PC-9 (cell line): ENCODE measurements at regions not wholly inside any gene's neighbourhood (a gene's known extent, or its start where the extent isn't known, plus 50 kb on each side); places are given as distances from the start of the nearest gene placed in this dataset.

Source experiments
- BruUV-seq: library from RNA; stranded (reverse); fragments of 400-500 nt; replicated peaks from 2 replicates; lab custom pipeline; 2021; lab: Mats Ljungman, UMichigan
- CTCF ChIA-PET: fragments of 300-600 bp; sonication (Branson Sonifier 250); formaldehyde crosslinking; loops from one replicate; lab custom pipeline; 2022; ENCODE audit warnings: antibody characterized with exemption; lab: Charles Lee
- POLR2A ChIA-PET: fragments of 300-600 bp; sonication (Branson Sonifier 250); formaldehyde crosslinking; loops from one replicate; lab custom pipeline; 2022; ENCODE audit warnings: antibody characterized with exemption; ENCODE audit not compliant: unreplicated experiment; lab: Charles Lee
- DNase-seq, 2 experiments: peaks; one replicate each; pipeline versions ENCODE4 v3.0.0 to v3.0.0-alpha.2; 2015 to 2022; ENCODE audit warnings: mixed read lengths in 1 of 2
- H2AFZ ChIP-seq: fragments of 200-600 bp; sonication (generic); 2 replicates; pipeline ENCODE4 v1.8.1; 2017; ENCODE audit warnings: antibody characterized with exemption
- H3F3A ChIP-seq: fragments of 200-600 bp; sonication (generic); 2 replicates; pipeline ENCODE4 v1.8.1; 2017; ENCODE audit warnings: antibody characterized with exemption, mild to moderate bottlenecking, low read depth; ENCODE audit not compliant: insufficient read depth
- H3K27ac ChIP-seq: fragments of 200-600 bp; sonication (generic); 2 replicates; pipeline ENCODE4 v1.6.1; 2016; ENCODE audit warnings: mixed run types
- H3K27me3 ChIP-seq: fragments of 200-600 bp; sonication (generic); 2 replicates; pipeline ENCODE4 v1.6.1; 2016; ENCODE audit warnings: low read depth, mixed run types; ENCODE audit not compliant: insufficient read depth
- H3K36me3 ChIP-seq: fragments of 200-600 bp; sonication (generic); 2 replicates; pipeline ENCODE4 v1.6.1; 2016; ENCODE audit warnings: low read depth, mixed run types
- H3K4me1 ChIP-seq: fragments of 200-600 bp; sonication (generic); replicated peaks from 2 replicates; pipeline ENCODE4 v1.6.1; 2016; ENCODE audit warnings: mixed run types; ENCODE audit not compliant: insufficient read depth
- H3K4me2 ChIP-seq: fragments of 200-600 bp; sonication (generic); 2 replicates; pipeline ENCODE4 v1.6.1; 2017; ENCODE audit warnings: mixed run types
- H3K4me3 ChIP-seq: fragments of 200-600 bp; sonication (generic); 2 replicates; pipeline ENCODE4 v1.6.1; 2016; ENCODE audit warnings: mixed run types
- H3K79me2 ChIP-seq: fragments of 200-600 bp; sonication (generic); 2 replicates; pipeline ENCODE4 v1.6.1; 2017; ENCODE audit warnings: low read depth, mixed run types
- H3K9me2 ChIP-seq: fragments of 200-600 bp; sonication (generic); 2 replicates; pipeline ENCODE4 v1.8.1; 2017; ENCODE audit warnings: mild to moderate bottlenecking; ENCODE audit not compliant: insufficient read depth
- H3K9me3 ChIP-seq: fragments of 200-600 bp; sonication (generic); 2 replicates; pipeline ENCODE4 v1.8.1; 2016; ENCODE audit warnings: low read depth; ENCODE audit not compliant: insufficient read depth
- H4K20me1 ChIP-seq: fragments of 200-600 bp; sonication (generic); 2 replicates; pipeline ENCODE4 v1.8.1; 2017; ENCODE audit not compliant: insufficient read depth
- EZH2 ChIP-seq: fragments of 200-600 bp; sonication (generic); IDR thresholded peaks from 2 replicates; pipeline ENCODE4 v1.8.0; 2017; ENCODE audit warnings: antibody characterized with exemption, low read depth
- intact Hi-C: fragments of 100-400 bp; cut with micrococcal nuclease; formaldehyde crosslinking; loops from one replicate; pipeline ENCODE4 v1.10.0; 2022; ENCODE audit not compliant: unreplicated experiment
- TF ChIP-seq, protein P1 (sequence below): fragments of 200-600 bp; sonication (generic); conservative IDR thresholded peaks from 2 replicates; pipeline ENCODE4 v1.6.1; 2017; ENCODE audit warnings: mixed run types, antibody characterized with exemption, mild to moderate bottlenecking, moderate library complexity

DNA sequence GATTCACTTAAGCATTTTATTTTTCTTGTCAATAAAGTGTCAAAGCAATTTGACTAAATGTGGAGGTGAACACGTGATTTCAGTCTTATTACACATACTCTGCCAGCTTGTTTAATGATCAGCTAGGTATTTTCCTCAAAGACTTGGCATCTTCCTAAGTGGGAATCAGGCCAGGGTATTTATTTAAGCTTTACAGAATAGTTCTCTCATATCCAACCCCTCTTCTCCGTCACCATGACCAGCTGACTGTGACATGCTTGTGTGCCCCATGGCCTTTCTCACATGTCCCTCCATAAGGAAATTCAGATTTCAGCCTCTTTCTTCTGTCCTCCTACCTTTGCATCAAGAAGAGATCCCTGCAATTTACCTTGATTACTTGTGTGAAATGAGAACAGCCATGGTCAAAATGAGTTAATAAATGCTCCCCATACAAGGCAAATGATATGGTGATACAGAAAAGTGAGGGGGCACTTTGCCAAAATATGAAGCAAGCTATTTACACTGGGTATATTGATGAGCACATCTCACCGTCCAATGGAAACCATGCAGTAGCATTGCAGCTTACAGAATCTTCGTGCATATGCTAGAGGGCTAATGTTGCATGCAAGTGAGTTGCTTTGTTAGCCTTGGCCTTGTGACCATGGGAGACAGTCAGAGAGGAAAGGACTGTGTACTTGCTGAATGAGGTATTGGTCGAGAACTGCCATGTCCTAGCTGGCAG is 202.2 kb downstream of the RNF152 start:
- Histone ChIP-seq H3K4me3 (no peak overlapping the region), H4K20me1 (no peaks in the 10 kb centered on the region), H3K36me3 (no peaks in the 10 kb centered on the region), H3F3A (no peaks in the 10 kb centered on the region), H3K9me3 (no peaks in the 10 kb centered on the region), H2AFZ (no peak overlapping the region), H3K27ac (no peak overlapping the region), H3K4me1 (no peaks in the 10 kb centered on the region), H3K9me2 (no peaks in the 10 kb centered on the region), H3K79me2 (no peaks in the 10 kb centered on the region), H3K27me3 (no peaks in the 10 kb centered on the region), H3K4me2 (no peak overlapping the region)
- no peak for TF ChIP-seq EZH2
- TF ChIP-seq, protein P1, sequence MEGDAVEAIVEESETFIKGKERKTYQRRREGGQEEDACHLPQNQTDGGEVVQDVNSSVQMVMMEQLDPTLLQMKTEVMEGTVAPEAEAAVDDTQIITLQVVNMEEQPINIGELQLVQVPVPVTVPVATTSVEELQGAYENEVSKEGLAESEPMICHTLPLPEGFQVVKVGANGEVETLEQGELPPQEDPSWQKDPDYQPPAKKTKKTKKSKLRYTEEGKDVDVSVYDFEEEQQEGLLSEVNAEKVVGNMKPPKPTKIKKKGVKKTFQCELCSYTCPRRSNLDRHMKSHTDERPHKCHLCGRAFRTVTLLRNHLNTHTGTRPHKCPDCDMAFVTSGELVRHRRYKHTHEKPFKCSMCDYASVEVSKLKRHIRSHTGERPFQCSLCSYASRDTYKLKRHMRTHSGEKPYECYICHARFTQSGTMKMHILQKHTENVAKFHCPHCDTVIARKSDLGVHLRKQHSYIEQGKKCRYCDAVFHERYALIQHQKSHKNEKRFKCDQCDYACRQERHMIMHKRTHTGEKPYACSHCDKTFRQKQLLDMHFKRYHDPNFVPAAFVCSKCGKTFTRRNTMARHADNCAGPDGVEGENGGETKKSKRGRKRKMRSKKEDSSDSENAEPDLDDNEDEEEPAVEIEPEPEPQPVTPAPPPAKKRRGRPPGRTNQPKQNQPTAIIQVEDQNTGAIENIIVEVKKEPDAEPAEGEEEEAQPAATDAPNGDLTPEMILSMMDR, result no peak
- ChIA-PET POLR2A (no interaction called here), CTCF (no interaction called here)
- no peak for DNase-seq
- intact Hi-C loops, result no loop called here
- no TSS peak for BruUV-seq

DNA sequence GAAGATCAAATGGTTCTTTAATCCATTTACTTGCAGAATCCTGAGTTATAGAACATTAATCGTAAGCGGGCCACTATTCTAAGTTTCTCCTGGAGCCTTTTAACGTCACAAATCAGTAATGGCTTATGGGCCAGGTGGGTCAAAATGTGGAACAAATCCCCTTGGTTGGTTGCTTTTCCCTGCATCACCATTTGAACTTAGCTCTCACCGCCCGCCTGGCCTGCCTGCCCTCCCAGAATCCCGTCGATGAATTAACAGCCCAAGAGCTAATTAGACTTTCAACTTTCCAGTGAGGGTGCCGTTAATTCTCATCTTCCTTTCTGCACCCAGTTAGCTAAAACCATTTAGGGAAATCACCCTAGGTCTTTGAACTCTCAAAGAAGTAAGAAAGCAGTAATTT is 205.5 kb downstream of the RNF152 start:
- Histone ChIP-seq H3K27ac (no peak overlapping the region), H3K9me2 (no peaks in the 10 kb centered on the region), H3K4me2 (no peak overlapping the region), H3K27me3 (no peaks in the 10 kb centered on the region), H3K79me2 (no peaks in the 10 kb centered on the region), H4K20me1 (no peaks in the 10 kb centered on the region), H3F3A (no peaks in the 10 kb centered on the region), H2AFZ (no peak overlapping the region), H3K4me1 (no peaks in the 10 kb centered on the region), H3K4me3 (no peak overlapping the region), H3K36me3 (no peaks in the 10 kb centered on the region), H3K9me3 (no peaks in the 10 kb centered on the region)
- TF ChIP-seq EZH2, result no peak
- TF ChIP-seq, protein P1, result no peak
- POLR2A ChIA-PET, result no interaction called here
- CTCF ChIA-PET, result no interaction called here
- BruUV-seq, result no TSS peak
- DNase-seq, result no peak
- intact Hi-C loops, result no loop called here

DNA sequence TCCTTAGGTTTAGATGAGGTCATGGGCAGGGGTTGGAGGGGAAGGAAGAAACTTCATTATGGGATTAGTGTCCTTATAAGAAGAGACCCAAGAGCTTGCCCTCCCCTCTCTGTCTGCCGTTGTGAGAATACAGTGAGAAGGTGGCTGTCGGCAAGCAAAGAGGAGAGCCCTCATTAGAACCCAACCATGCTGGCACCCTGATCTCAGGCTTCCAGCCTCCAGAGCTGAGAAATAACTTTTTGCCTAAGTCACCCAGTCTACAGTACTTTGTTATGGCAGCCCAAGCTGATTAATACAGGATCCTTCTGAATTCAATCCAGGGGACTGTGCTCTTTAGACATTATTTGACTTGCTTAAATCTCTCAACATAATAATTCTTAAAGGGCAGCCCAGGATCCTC is 209.0 kb downstream of the RNF152 start:
- Histone ChIP-seq H3F3A (no peaks in the 10 kb centered on the region), H2AFZ (no peak overlapping the region), H3K4me2 (no peak overlapping the region), H3K9me2 (no peaks in the 10 kb centered on the region), H3K79me2 (no peaks in the 10 kb centered on the region), H3K4me1 (no peaks in the 10 kb centered on the region), H3K27me3 (no peaks in the 10 kb centered on the region), H4K20me1 (no peaks in the 10 kb centered on the region), H3K4me3 (no peak overlapping the region), H3K36me3 (no peaks in the 10 kb centered on the region), H3K27ac (no peak overlapping the region), H3K9me3 (no peaks in the 10 kb centered on the region)
- POLR2A ChIA-PET, result no interaction called here
- TF ChIP-seq EZH2, result no peak
- TF ChIP-seq, protein P1, result no peak
- intact Hi-C loops, result no loop called here
- no TSS peak for BruUV-seq
- no peak for DNase-seq
- CTCF ChIA-PET, result no interaction called here
